ENCODE measurements at regions not wholly inside any gene's neighbourhood (a gene's known extent, or its start where the extent isn't known, plus 50 kb on each side); places are given as distances from the start of the nearest gene placed in this dataset.

DNA sequence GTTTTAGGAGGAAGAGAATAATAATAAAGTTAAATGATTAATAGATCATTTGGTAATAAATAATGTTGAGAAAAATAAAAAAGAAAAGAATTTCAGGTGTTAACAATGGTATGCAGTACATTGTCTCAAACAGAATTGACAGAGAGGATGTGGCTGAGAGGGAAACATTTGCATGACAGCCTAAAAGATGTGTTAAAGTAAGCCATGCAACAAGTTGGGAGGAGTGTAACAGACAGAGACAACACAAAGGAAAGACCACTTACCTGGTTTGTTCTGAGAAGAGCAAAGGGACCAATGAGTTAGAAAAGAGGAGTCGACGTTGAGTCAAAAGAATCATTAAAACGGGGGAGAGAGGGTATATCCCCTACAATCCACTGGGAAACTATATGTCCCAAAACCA lies 814.0 kb downstream of the KCNT2 start:
- H3K4me1 ChIP-seq (ENCODE audit: insufficient read depth, low read length, poor library complexity, severe bottlenecking), result no peaks in the 10 kb centered on the region
- no peaks in the 10 kb centered on the region for H4K20me1 ChIP-seq (ENCODE audit: insufficient read depth, low read length)
- H3K4me2 ChIP-seq (ENCODE audit: low read length), result no peak overlapping the region
- H3K4me3 ChIP-seq (ENCODE audit: low read depth, low read length, poor library complexity, severe bottlenecking), result no peak overlapping the region
- H3K27ac ChIP-seq (ENCODE audit: low read depth, low read length, poor library complexity, severe bottlenecking), result no peak overlapping the region
- H2AFZ ChIP-seq (ENCODE audit: low read length), result no peak overlapping the region
- TF ChIP-seq, protein P1, sequence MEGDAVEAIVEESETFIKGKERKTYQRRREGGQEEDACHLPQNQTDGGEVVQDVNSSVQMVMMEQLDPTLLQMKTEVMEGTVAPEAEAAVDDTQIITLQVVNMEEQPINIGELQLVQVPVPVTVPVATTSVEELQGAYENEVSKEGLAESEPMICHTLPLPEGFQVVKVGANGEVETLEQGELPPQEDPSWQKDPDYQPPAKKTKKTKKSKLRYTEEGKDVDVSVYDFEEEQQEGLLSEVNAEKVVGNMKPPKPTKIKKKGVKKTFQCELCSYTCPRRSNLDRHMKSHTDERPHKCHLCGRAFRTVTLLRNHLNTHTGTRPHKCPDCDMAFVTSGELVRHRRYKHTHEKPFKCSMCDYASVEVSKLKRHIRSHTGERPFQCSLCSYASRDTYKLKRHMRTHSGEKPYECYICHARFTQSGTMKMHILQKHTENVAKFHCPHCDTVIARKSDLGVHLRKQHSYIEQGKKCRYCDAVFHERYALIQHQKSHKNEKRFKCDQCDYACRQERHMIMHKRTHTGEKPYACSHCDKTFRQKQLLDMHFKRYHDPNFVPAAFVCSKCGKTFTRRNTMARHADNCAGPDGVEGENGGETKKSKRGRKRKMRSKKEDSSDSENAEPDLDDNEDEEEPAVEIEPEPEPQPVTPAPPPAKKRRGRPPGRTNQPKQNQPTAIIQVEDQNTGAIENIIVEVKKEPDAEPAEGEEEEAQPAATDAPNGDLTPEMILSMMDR (conservative IDR thresholded peaks at IDR 0.05; ENCODE audit: low read length), result no peak
- no peak for TF ChIP-seq EZH2phosphoT487 (IDR thresholded peaks at IDR 0.05; ENCODE audit: borderline replicate concordance, low read depth, low read length)
- no peaks in the 10 kb centered on the region for H3K79me2 ChIP-seq (ENCODE audit: insufficient read depth, low read depth, low read length)
- H3K36me3 ChIP-seq (ENCODE audit: insufficient read depth, low read length), result no peaks in the 10 kb centered on the region
- no peak for DNase-seq (ENCODE audit: low spot score)
- no TSS peak for BruUV-seq (replicated peaks)
- H3K9me2 ChIP-seq (ENCODE audit: insufficient read depth, low read length), result no peaks in the 10 kb centered on the region
- ChIA-PET CTCF (ENCODE audit: unreplicated experiment) (no interaction called here), POLR2A (no interaction called here)
- intact Hi-C loops (cut with micrococcal nuclease; ENCODE audit: unreplicated experiment), result no loop called here
- H3K9me3 ChIP-seq (ENCODE audit: low read length), result no peaks in the 10 kb centered on the region

DNA sequence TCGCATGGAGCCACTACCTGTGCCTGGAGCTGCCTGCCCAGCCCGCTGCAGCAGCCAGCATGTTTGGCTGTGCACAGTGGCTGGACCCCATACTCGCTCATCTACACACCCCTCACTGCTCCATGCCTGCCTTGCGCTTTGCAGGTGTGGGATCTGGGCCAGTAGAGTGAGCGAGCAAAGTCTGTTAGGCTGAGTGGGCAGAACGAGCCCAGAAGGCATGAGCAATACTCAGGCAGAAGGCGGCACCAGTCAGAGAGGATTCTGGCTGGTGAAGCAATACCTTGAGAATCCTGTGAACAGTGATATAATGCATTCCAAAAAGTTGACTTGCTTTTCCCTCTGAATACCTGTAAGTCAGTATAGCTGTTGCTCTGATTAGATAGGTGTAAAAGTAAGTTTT lies 816.4 kb downstream of the KCNT2 start:
- Histone ChIP-seq H3K27ac (ENCODE audit: low read depth, low read length, poor library complexity, severe bottlenecking) (no peak overlapping the region), H3K9me2 (ENCODE audit: insufficient read depth, low read length) (no peaks in the 10 kb centered on the region), H4K20me1 (ENCODE audit: insufficient read depth, low read length) (no peaks in the 10 kb centered on the region), H3K79me2 (ENCODE audit: insufficient read depth, low read depth, low read length) (no peaks in the 10 kb centered on the region), H2AFZ (ENCODE audit: low read length) (no peak overlapping the region), H3K36me3 (ENCODE audit: insufficient read depth, low read length) (no peaks in the 10 kb centered on the region), H3K4me3 (ENCODE audit: low read depth, low read length, poor library complexity, severe bottlenecking) (no peak overlapping the region), H3K9me3 (ENCODE audit: low read length) (no peaks in the 10 kb centered on the region), H3K4me2 (ENCODE audit: low read length) (no peak overlapping the region), H3K4me1 (ENCODE audit: insufficient read depth, low read length, poor library complexity, severe bottlenecking) (no peaks in the 10 kb centered on the region)
- no peak for DNase-seq (ENCODE audit: low spot score)
- no TSS peak for BruUV-seq (replicated peaks)
- ChIA-PET CTCF (ENCODE audit: unreplicated experiment) (no interaction called here), POLR2A (no interaction called here)
- TF ChIP-seq, protein P1 (conservative IDR thresholded peaks at IDR 0.05; ENCODE audit: low read length), result no peak
- TF ChIP-seq EZH2phosphoT487 (IDR thresholded peaks at IDR 0.05; ENCODE audit: borderline replicate concordance, low read depth, low read length), result no peak
- intact Hi-C loops (cut with micrococcal nuclease; ENCODE audit: unreplicated experiment), result no loop called here

DNA sequence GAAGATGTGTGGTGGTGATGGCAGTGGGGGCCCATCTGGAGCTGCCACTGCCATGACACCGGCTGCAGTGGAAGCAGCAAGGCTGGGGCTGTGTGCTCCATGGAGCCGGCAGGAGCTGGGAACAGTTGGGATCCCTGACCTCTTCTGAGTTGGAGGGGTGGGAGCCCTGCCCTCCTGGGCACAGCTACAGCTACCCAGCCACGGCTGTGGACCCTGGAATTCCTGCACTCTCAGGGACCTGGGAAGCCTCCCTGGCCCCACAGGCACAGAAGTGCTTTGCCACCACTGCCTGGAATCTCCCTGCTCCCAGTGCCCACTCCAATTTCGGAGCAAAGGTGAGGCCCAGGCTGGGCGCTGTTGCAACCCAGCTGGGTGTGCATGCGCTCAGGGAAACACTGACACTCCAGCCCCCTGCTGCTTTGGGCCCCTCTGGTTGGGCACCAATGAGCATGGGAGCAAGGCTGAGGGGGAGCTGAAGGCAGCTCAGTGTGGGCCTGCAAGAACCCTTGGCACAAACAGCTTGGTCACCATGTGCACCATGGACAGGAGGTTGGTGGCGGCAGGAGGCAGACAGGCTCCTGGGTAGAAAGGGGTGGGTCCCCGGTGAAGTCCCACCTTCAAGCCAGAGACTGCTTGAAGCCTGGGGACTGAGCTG lies 817.6 kb downstream of the KCNT2 start:
- TF ChIP-seq, protein P1 (conservative IDR thresholded peaks at IDR 0.05; ENCODE audit: low read length), result no peak
- TF ChIP-seq EZH2phosphoT487 (IDR thresholded peaks at IDR 0.05; ENCODE audit: borderline replicate concordance, low read depth, low read length), result no peak
- POLR2A ChIA-PET, result interaction anchor here (0.5 kb wide), 1 partner anchor 1469 kb away, joined by 3 read pairs; no protein-coding TSS in a partner anchor

More for the DNA sequence above, 817.6 kb downstream of the KCNT2 start:
- Histone ChIP-seq H3K36me3 (ENCODE audit: insufficient read depth, low read length) (no peaks in the 10 kb centered on the region), H3K27ac (ENCODE audit: low read depth, low read length, poor library complexity, severe bottlenecking) (no peak overlapping the region), H4K20me1 (ENCODE audit: insufficient read depth, low read length) (no peaks in the 10 kb centered on the region), H3K79me2 (ENCODE audit: insufficient read depth, low read depth, low read length) (no peaks in the 10 kb centered on the region), H3K9me3 (ENCODE audit: low read length) (no peaks in the 10 kb centered on the region), H3K9me2 (ENCODE audit: insufficient read depth, low read length) (no peaks in the 10 kb centered on the region), H2AFZ (ENCODE audit: low read length) (no peak overlapping the region), H3K4me3 (ENCODE audit: low read depth, low read length, poor library complexity, severe bottlenecking) (no peak overlapping the region), H3K4me1 (ENCODE audit: insufficient read depth, low read length, poor library complexity, severe bottlenecking) (no peaks in the 10 kb centered on the region), H3K4me2 (ENCODE audit: low read length) (no peak overlapping the region)
- no TSS peak for BruUV-seq (replicated peaks)
- CTCF ChIA-PET (ENCODE audit: unreplicated experiment), result no interaction called here
- DNase-seq (ENCODE audit: low spot score), result no peak
- intact Hi-C loops (cut with micrococcal nuclease; ENCODE audit: unreplicated experiment), result no loop called here
